Common myeloid progenitor, CD34-positive (primary cell): ENCODE measurements at regions not wholly inside any gene's neighbourhood (a gene's known extent, or its start where the extent isn't known, plus 50 kb on each side); places are given as distances from the start of the nearest gene placed in this dataset.
"Not testable (repeated sequence)": the region's sequence is repeated elsewhere in the genome, so short reads cannot be mapped to it uniquely, and the experiment has no call there.

ENCODE experiments used
- CTCF ChIA-PET: fragments of 350-600 bp; sonication (Branson Sonifier 250); formaldehyde crosslinking; loops from one replicate; lab custom pipeline; 2021; ENCODE audit warnings: antibody characterized with exemption; lab: Charles Lee
- POLR2A ChIA-PET: fragments of 350-600 bp; sonication (Branson Sonifier 250); formaldehyde crosslinking; loops from one replicate; lab custom pipeline; 2021; ENCODE audit warnings: antibody characterized with exemption; lab: Charles Lee
- DNase-seq, 3 donors: peaks; one replicate each; pipeline versions ENCODE4 v3.0.0 to v3.0.0-alpha.2; 2013
- H3K27ac ChIP-seq, 2 experiments: 1 replicate in 1 of 2; 2 replicates in 1 of 2; pipeline ENCODE4 v1.7.0; 2013; ENCODE audit warnings: inconsistent platforms in 2 of 2, low read length in 2 of 2, mild to moderate bottlenecking in 2 of 2, low read depth in 1 of 2, moderate library complexity in 1 of 2; ENCODE audit not compliant: severe bottlenecking in 2 of 2, insufficient read depth in 1 of 2, poor library complexity in 1 of 2
- H3K27me3 ChIP-seq, 5 experiments: replicated peaks in 2 of 5; 1 replicate in 3 of 5; 2 replicates in 2 of 5; pipeline versions ENCODE4 v1.6.1 to v1.7.0; 2013; ENCODE audit warnings: low read length in 4 of 5, mild to moderate bottlenecking in 2 of 5, moderate library complexity in 2 of 5, inconsistent platforms in 1 of 5; ENCODE audit not compliant: insufficient read depth in 5 of 5, control insufficient read depth in 4 of 5
- H3K36me3 ChIP-seq, 4 experiments: 1 replicate in 2 of 4; 2 replicates in 2 of 4; pipeline versions ENCODE4 v1.6.1 to v1.7.0; 2013; ENCODE audit warnings: low read length in 3 of 4, control low read depth in 1 of 4, mild to moderate bottlenecking in 1 of 4; ENCODE audit not compliant: control insufficient read depth in 4 of 4, insufficient read depth in 4 of 4
- H3K4me1 ChIP-seq, 4 experiments: 1 replicate in 3 of 4; 2 replicates in 1 of 4; pipeline versions ENCODE4 v1.6.1 to v1.7.1; 2013; ENCODE audit warnings: low read length in 3 of 4, mild to moderate bottlenecking in 3 of 4, control low read depth in 1 of 4, inconsistent platforms in 1 of 4, moderate library complexity in 1 of 4; ENCODE audit not compliant: control insufficient read depth in 4 of 4, insufficient read depth in 4 of 4; ENCODE audit errors: control extremely low read depth in 1 of 4
- H3K4me3 ChIP-seq, 7 experiments: 1 replicate in 4 of 7; 2 replicates in 3 of 7; pipeline versions ENCODE4 v1.5.1 to v1.7.0; 2013; ENCODE audit warnings: mild to moderate bottlenecking in 7 of 7, low read length in 6 of 7, moderate library complexity in 6 of 7, inconsistent platforms in 2 of 7, low read depth in 2 of 7, control low read depth in 1 of 7; ENCODE audit not compliant: insufficient read depth in 4 of 7, control insufficient read depth in 1 of 7; ENCODE audit errors: extremely low read depth in 1 of 7
- H3K9me3 ChIP-seq, 5 experiments: 1 replicate in 4 of 5; 2 replicates in 1 of 5; pipeline versions ENCODE4 v1.6.1 to v1.7.1; 2013; ENCODE audit warnings: low read length in 4 of 5, mild to moderate bottlenecking in 2 of 5, inconsistent platforms in 1 of 5, low read depth in 1 of 5, moderate library complexity in 1 of 5; ENCODE audit not compliant: control insufficient read depth in 4 of 5, insufficient read depth in 2 of 5; ENCODE audit errors: control extremely low read depth in 1 of 5
- WGBS: methylation state at CpG from one replicate; pipeline ENCODE4 v1.1.5; 2013; ENCODE audit not compliant: insufficient coverage; 5-methylcytosine and 5-hydroxymethylcytosine counted together

DNA sequence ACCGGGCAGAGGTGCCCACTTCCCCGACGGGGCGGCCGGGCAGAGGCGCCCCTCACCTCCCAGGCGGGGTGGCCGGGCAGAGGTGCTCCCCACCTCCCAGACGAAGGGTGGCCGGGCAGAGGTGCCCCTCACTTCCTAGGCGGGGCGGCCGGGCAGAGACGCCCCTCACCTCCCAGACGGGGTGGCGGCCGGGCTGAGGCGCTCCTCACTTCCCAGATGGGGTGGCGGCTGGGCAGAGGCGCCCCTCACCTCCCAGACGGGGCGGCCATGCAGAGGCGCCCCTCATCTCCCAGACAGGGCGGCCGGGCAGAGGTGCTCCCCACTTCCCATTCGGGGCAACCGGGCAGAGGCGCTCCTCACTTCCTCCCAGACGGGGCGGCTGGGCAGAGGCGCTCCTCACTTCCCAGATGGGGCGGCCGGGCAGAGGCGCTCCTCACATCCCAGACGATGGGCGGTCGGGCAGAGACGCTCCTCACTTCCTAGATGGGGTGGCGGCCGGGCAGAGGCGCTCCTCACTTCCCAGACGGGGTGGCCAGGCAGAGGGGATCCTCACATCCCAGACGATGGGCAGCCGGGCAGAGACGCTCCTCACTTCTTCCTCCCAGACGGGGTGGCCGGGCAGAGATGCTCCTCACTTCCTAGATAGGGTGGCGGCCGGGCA is 142.3 kb upstream of the NTRK2 start:
- H3K4me1 ChIP-seq, H3K27ac ChIP-seq, H3K36me3 ChIP-seq, CTCF ChIA-PET, DNase-seq, H3K27me3 ChIP-seq, POLR2A ChIA-PET, H3K4me3 ChIP-seq, H3K9me3 ChIP-seq: not testable (repeated sequence)
- WGBS: 99% methylated on average over 41 of the region's 49 CpGs

DNA sequence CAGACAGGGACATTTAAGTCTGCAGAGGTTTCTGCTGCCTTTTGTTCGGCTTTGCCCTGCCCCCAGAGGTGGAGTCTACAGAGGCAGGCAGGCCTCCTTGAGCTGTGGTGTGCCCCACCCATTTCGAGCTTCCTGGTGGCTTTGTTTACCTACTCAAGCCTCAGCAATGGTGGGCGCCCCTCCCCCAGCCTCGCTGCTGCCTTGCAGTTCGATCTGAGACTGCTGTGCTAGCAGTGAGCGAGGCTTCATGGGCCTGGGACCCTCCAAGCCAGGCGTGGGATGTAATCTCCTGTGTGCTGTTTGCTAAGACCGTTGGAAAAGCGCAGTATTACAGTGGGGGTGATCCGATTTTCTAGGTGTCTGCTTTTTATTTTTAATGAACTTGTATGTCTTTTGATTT is 133.6 kb upstream of the NTRK2 start:
- H3K36me3 ChIP-seq, POLR2A ChIA-PET, H3K27me3 ChIP-seq, H3K9me3 ChIP-seq, CTCF ChIA-PET, H3K27ac ChIP-seq, DNase-seq, H3K4me1 ChIP-seq, H3K4me3 ChIP-seq: not testable (repeated sequence)
- WGBS: 79% methylated on average over 7 of the region's 10 CpGs

DNA sequence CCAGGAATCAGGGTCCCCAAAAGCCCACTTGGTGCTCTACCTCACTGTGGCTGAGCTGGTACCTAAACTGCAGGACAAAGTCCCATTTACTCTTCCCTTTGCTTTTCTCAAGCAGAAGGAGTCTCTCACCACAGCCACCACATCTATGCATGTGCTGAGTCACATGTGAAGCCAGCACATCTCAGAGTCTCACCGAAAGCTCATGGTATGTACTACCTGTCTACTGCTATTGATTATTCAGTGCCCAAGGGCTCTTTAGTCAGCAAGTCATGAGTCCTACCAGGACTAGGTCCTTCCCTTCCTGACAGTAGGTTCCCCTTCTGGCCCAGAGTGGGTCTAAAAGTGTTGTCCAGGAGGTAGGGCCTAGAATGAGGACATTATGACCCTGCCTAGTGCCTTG is 130.7 kb upstream of the NTRK2 start:
- no peaks in the 10 kb centered on the region for H3K36me3 ChIP-seq
- ChIA-PET POLR2A (no interaction called here), CTCF (no interaction called here)
- H3K27ac ChIP-seq: no peak overlapping the region
- H3K27me3 ChIP-seq: no peaks in the 10 kb centered on the region
- H3K9me3 ChIP-seq: peaks cover 0 to 8% (median 2%) of the 10 kb centered on the region in 5 experiments
- no peak overlapping the region for H3K4me3 ChIP-seq
- H3K4me1 ChIP-seq: no peaks in the 10 kb centered on the region
- DNase-seq: no peak
- 100% methylated on average over 1 of the region's 1 CpG for WGBS

DNA sequence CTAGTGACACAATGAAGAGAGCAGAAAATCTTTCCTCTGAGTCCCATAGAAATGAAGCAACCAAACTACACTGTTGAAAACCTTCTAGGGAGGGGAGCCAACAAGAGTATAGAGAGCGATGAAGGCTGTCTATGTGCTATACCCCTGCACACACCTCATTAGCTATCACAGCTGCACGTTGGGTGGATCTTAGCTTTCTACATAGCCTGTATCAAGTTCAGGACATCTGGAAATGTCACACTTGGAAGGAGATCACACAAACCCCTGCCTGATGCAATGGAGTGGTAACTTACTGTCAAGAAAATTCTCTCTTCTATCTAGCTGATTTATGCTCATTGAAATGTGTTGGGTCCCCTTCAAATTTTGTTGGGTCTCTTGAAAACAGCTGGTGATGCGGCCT is 127.0 kb upstream of the NTRK2 start:
- 100% methylated on average over 3 of the region's 3 CpGs for WGBS
- POLR2A ChIA-PET: no interaction called here

DNA sequence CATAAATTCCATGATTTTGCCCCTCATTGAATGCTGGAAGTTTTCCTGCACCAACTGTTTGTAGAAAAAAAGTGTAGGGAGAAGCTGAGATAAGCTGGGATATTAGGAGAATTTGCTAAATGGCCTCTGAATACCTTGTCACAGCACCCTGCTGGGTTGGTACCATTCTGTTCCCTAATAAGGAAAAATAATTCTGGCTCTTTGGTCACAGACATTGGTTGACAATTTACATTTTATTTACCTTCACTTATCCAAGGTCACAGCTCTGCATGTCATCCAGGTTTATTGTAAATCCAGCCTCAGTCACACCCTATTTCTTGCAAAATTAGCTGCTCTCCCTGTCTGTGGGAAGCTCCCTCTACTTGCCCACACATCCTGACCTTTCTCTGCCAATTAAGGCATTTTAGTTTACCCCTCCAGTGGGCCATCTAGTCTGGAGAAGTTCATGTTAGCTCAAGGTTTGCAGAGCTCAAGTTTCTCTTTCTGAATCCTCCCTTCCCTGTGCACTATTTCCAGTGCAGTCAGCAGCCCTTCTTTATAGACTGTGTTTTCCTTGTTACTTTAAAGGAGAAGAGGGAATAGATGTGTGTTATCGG is 115.4 kb upstream of the NTRK2 start:
- Histone ChIP-seq H3K4me1 (no peaks in the 10 kb centered on the region), H3K9me3 (no peaks in the 10 kb centered on the region), H3K27ac (no peak overlapping the region), H3K27me3 (peaks cover 0 to 2% (median 0%) of the 10 kb centered on the region in 5 experiments), H3K36me3 (no peaks in the 10 kb centered on the region), H3K4me3 (no peak overlapping the region)
- no peak for DNase-seq
- no CpG with 5 or more reads among the region's 1 CpG for WGBS
- CTCF ChIA-PET: interaction anchor here (0.6 to 0.8 kb wide), 2 partner anchors 17 to 31 kb away, joined by 3 read pairs; no protein-coding TSS in a partner anchor
- POLR2A ChIA-PET: no interaction called here

More for the DNA sequence above, 127.0 kb upstream of the NTRK2 start:
- Histone ChIP-seq H3K4me1 (no peaks in the 10 kb centered on the region), H3K27me3 (no peaks in the 10 kb centered on the region), H3K27ac (no peak overlapping the region), H3K36me3 (no peaks in the 10 kb centered on the region), H3K9me3 (peaks cover 0 to 8% (median 2%) of the 10 kb centered on the region in 5 experiments), H3K4me3 (no peak overlapping the region)
- CTCF ChIA-PET: no interaction called here
- DNase-seq: no peak

DNA sequence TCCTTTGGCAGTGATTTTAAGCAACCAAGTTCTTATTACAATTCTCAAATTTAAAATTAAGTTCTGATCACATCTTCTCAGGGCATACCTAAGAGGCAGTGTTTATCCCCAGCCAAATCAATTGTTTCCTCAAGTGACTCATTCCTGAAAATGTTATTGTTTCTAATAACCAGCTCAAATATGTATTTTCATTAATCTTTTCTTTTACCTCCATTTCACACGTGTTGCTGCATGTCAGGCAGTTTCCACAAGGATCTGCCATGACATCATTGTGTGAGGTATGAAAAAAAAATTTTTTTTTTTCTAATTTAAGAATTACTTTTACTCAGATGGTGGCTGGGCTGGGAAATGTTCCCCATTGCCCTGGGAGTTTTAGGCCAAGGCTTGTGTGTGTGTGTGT is 113.0 kb upstream of the NTRK2 start:
- no peak for DNase-seq
- Histone ChIP-seq H3K27me3 (peaks cover 0 to 4% (median 0%) of the 10 kb centered on the region in 5 experiments), H3K27ac (no peak overlapping the region), H3K4me1 (no peaks in the 10 kb centered on the region), H3K4me3 (no peak overlapping the region), H3K9me3 (no peaks in the 10 kb centered on the region), H3K36me3 (no peaks in the 10 kb centered on the region)
- ChIA-PET CTCF (no interaction called here), POLR2A (no interaction called here)
- WGBS: no CpG with 5 or more reads among the region's 1 CpG

DNA sequence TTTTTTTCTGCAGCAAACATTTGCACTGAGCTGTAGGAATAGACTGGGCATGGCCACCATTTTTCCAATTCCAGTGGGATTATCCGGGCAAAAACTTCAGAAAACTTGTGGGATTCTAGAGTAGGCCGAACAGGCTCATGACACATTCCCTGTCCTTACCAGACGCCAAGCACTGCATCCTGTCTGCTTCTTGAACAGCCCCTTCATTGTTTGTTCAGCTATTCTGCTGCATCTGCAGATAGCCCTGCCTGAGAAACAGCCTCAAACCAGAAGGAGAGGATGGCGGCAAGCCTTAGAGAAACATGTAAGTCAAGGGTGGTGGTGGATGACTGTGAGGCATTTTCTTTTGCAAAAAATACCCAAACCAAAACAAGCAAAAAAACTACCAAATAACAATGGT is 111.8 kb upstream of the NTRK2 start:
- Histone ChIP-seq H3K36me3 (no peaks in the 10 kb centered on the region), H3K4me3 (no peak overlapping the region), H3K9me3 (no peaks in the 10 kb centered on the region), H3K4me1 (no peaks in the 10 kb centered on the region), H3K27ac (no peak overlapping the region), H3K27me3 (peaks cover 0 to 4% (median 0%) of the 10 kb centered on the region in 5 experiments)
- CTCF ChIA-PET: no interaction called here
- 100% methylated on average over 2 of the region's 4 CpGs for WGBS
- no peak for DNase-seq
- POLR2A ChIA-PET: no interaction called here
